HuH-7 (cell line): ENCODE measurements at regions not wholly inside any gene's neighbourhood (a gene's known extent, or its start where the extent isn't known, plus 50 kb on each side); places are given as distances from the start of the nearest gene placed in this dataset.

ENCODE experiments used
- DNase-seq: peaks from one replicate; pipeline ENCODE4 v3.0.0; 2011; ENCODE audit warnings: low spot score

- DNase-seq = no peak
Measured at GRCh38 chr9:115615821-115616665, 498.1 kb upstream of the TNC start.

- DNase-seq = no peak
Measured at GRCh38 chr9:115616666-115617239, 498.8 kb upstream of the TNC start.

- no peak for DNase-seq
Measured at GRCh38 chr9:115625251-115625650, 507.3 kb upstream of the TNC start.

- no peak for DNase-seq
Measured at GRCh38 chr9:115625954-115626353, 508.0 kb upstream of the TNC start.

GRCh38 chr9:115627511-115627910 is 509.6 kb upstream of the TNC start:
- no peak for DNase-seq

- no peak for DNase-seq
Measured at GRCh38 chr9:115628426-115628825, 510.5 kb upstream of the TNC start.

- no peak for DNase-seq
Measured at GRCh38 chr9:115629879-115630840, 512.2 kb upstream of the TNC start.

GRCh38 chr9:115632391-115632790 is 514.4 kb upstream of the TNC start:
- DNase-seq = no peak

- DNase-seq = no peak
Measured at GRCh38 chr9:115633104-115633503, 515.1 kb upstream of the TNC start.

GRCh38 chr9:115635680-115636383 is 517.8 kb upstream of the PAPPA start:
- DNase-seq = no peak

GRCh38 chr9:115636596-115636995 is 517.0 kb upstream of the PAPPA start:
- DNase-seq = no peak

- DNase-seq = no peak
Measured at GRCh38 chr9:115637661-115638060, 515.9 kb upstream of the PAPPA start.

GRCh38 chr9:115640887-115641286 is 512.7 kb upstream of the PAPPA start:
- DNase-seq = no peak

- DNase-seq = no peak
Measured at GRCh38 chr9:115642285-115642684, 511.3 kb upstream of the PAPPA start.

GRCh38 chr9:115643948-115644727 is 509.5 kb upstream of the PAPPA start:
- no peak for DNase-seq

GRCh38 chr9:115649991-115650472 is 503.6 kb upstream of the PAPPA start:
- no peak for DNase-seq

- no peak for DNase-seq
Measured at GRCh38 chr9:115650768-115651167, 502.8 kb upstream of the PAPPA start.

GRCh38 chr9:115651461-115651860 is 502.1 kb upstream of the PAPPA start:
- no peak for DNase-seq

- no peak for DNase-seq
Measured at GRCh38 chr9:115653171-115653606, 500.4 kb upstream of the PAPPA start.

- no peak for DNase-seq
Measured at GRCh38 chr9:115657695-115658094, 495.9 kb upstream of the PAPPA start.

GRCh38 chr9:115665519-115665918 is 488.1 kb upstream of the PAPPA start:
- DNase-seq = no peak
